ENCODE measurements at regions not wholly inside any gene's neighbourhood (a gene's known extent, or its start where the extent isn't known, plus 50 kb on each side); places are given as distances from the start of the nearest gene placed in this dataset.

DNA sequence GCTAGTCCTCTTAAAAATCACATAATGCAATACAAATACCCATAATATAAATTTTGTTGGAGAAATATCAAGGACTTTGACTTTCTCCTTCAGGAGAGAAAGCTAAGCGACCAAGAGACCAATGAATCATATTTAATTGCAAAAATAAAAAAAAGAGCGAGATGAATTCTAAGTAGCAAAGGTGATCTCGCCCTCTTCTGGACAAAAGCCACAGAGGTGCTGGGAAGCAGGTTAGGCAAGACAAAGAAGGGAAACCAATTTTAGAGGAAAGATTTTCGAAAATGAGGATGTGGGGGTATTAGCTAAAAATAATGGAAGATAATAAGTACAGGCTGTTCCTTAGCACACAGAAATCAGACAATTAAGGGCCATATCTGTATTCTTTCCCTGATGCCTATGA lies 111.4 kb upstream of the PLAAT1 start:
- no peak for DNase-seq (ENCODE audit: extremely low spot score)
- POLR2A ChIA-PET: no interaction called here
- CTCF ChIA-PET: interaction anchor here (0.7 kb wide), 1 partner anchor 320 kb away, joined by 4 read pairs; no protein-coding TSS in a partner anchor
- TF ChIP-seq SUZ12 (IDR thresholded peaks at IDR 0.05) (no peak), SP1 (IDR thresholded peaks at IDR 0.05) (no peak), TARDBP (IDR thresholded peaks at IDR 0.05) (no peak)

DNA sequence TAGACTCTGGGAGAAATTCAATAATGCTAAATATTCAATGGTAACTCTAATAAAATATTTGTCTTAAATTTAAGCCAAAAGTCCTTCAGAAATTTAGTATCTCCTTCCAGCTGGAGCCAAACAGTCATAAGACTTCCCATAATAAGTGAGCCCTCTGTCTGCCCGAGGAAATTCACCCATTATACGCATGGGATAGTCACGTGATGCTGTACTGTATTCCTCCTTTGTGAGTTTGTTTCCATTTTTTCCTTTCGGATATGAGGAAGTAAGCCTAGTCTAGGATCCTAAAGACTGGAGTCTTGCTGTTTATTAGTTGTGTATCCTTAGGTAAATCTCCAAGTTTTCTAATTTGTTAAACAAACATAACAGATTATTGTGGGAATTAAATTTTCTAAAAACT lies 110.4 kb upstream of the PLAAT1 start:
- CTCF ChIA-PET: no interaction called here
- POLR2A ChIA-PET: no interaction called here
- no peak for TF ChIP-seq ELF4 (IDR thresholded peaks at IDR 0.05)
- no peak for TF ChIP-seq FOXA1 (IDR thresholded peaks at IDR 0.05)
- TF ChIP-seq ZNF384 (IDR thresholded peaks at IDR 0.05): no peak
- DNase-seq (ENCODE audit: extremely low spot score): no peak

GRCh38 chr3:193132241-193132640 lies 108.8 kb upstream of the PLAAT1 start:
- DNase-seq (ENCODE audit: extremely low spot score): no peak
- ChIA-PET CTCF (no interaction called here), POLR2A (no interaction called here)
- no peak for TF ChIP-seq NFRKB (IDR thresholded peaks at IDR 0.05)
- TF ChIP-seq FOXK2 (IDR thresholded peaks at IDR 0.05): no peak
- TF ChIP-seq ELF4 (IDR thresholded peaks at IDR 0.05): no peak
- no peak for TF ChIP-seq FOXM1 (IDR thresholded peaks at IDR 0.05; ENCODE audit: borderline replicate concordance)
- no peak for TF ChIP-seq SP1 (IDR thresholded peaks at IDR 0.05)
- no peak for TF ChIP-seq BHLHE40 (IDR thresholded peaks at IDR 0.05; ENCODE audit: borderline replicate concordance)
- TF ChIP-seq TARDBP (IDR thresholded peaks at IDR 0.05): no peak
- TF ChIP-seq HDGF (IDR thresholded peaks at IDR 0.05; ENCODE audit: borderline replicate concordance): no peak
- no peak for TF ChIP-seq L3MBTL2 (conservative IDR thresholded peaks at IDR 0.05)
- no peak for TF ChIP-seq SUZ12 (IDR thresholded peaks at IDR 0.05)

- no peak for DNase-seq (ENCODE audit: extremely low spot score)
- POLR2A ChIA-PET: no interaction called here
- CTCF ChIA-PET: no interaction called here
- TF ChIP-seq ARNT (IDR thresholded peaks at IDR 0.05) (no peak), SUZ12 (IDR thresholded peaks at IDR 0.05) (no peak), L3MBTL2 (conservative IDR thresholded peaks at IDR 0.05) (no peak)
These were observed 108.1 kb upstream of the PLAAT1 start for GRCh38 chr3:193132964-193133363.

DNA sequence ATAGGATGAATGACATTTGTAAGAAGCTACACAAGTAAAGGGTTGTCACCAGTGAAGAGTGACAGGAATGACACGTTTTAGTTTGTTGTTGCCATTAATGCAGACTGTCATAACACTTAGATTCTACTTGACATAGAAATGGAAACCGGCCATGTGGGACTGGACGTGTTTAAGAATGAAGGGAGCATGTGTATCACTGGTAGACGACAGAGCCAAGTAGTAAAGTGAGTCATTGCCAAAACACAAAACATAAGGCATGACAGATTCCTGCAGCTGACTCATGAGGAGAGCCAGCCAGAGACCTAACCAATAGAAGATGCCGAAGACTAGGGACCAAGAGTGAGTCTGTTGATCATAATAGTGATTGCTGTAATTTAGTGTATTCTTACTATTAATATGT lies 106.2 kb upstream of the PLAAT1 start:
- no peak for DNase-seq (ENCODE audit: extremely low spot score)
- CTCF ChIA-PET: no interaction called here
- TF ChIP-seq ELF4 (IDR thresholded peaks at IDR 0.05): no peak
- TF ChIP-seq SP1 (IDR thresholded peaks at IDR 0.05): no peak
- no peak for TF ChIP-seq CTBP1 (IDR thresholded peaks at IDR 0.05; ENCODE audit: borderline replicate concordance)
- TF ChIP-seq, protein P1, sequence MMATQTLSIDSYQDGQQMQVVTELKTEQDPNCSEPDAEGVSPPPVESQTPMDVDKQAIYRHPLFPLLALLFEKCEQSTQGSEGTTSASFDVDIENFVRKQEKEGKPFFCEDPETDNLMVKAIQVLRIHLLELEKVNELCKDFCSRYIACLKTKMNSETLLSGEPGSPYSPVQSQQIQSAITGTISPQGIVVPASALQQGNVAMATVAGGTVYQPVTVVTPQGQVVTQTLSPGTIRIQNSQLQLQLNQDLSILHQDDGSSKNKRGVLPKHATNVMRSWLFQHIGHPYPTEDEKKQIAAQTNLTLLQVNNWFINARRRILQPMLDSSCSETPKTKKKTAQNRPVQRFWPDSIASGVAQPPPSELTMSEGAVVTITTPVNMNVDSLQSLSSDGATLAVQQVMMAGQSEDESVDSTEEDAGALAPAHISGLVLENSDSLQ (IDR thresholded peaks at IDR 0.05): no peak
- no peak for TF ChIP-seq FOXA1 (IDR thresholded peaks at IDR 0.05)
- no peak for TF ChIP-seq L3MBTL2 (conservative IDR thresholded peaks at IDR 0.05)
- no peak for TF ChIP-seq BHLHE40 (IDR thresholded peaks at IDR 0.05; ENCODE audit: borderline replicate concordance)
- TF ChIP-seq NFRKB (IDR thresholded peaks at IDR 0.05): no peak
- TF ChIP-seq FOXM1 (IDR thresholded peaks at IDR 0.05; ENCODE audit: borderline replicate concordance): no peak
- no peak for TF ChIP-seq HDGF (IDR thresholded peaks at IDR 0.05; ENCODE audit: borderline replicate concordance)
- POLR2A ChIA-PET: no interaction called here

DNA sequence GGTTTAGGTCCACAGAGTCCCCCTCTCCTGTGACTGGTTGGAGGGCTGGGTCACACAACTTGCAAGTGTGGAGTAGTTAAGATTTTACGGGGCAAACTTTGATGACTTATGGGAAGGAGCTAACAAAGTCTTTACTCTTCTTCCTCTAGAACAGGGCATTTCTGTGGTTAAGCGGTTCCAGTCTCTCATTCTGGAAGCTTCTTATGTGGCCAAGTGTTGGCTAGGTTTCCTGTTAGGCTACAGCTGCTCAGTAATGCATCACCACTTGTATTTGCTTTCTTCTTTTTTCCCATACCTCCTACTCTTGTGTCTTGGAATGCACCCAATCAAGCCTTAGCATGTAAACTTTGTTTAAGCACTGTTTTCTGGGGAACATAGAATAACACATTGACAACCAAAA lies 100.6 kb upstream of the PLAAT1 start:
- no peak for DNase-seq (ENCODE audit: extremely low spot score)
- no peak for TF ChIP-seq FOXM1 (IDR thresholded peaks at IDR 0.05; ENCODE audit: borderline replicate concordance)
- no peak for TF ChIP-seq ELF4 (IDR thresholded peaks at IDR 0.05)
- TF ChIP-seq NFRKB (IDR thresholded peaks at IDR 0.05): no peak
- TF ChIP-seq CTBP1 (IDR thresholded peaks at IDR 0.05; ENCODE audit: borderline replicate concordance): no peak
- no peak for TF ChIP-seq BHLHE40 (IDR thresholded peaks at IDR 0.05; ENCODE audit: borderline replicate concordance)
- TF ChIP-seq FOXK2 (IDR thresholded peaks at IDR 0.05): no peak
- TF ChIP-seq ZNF384 (IDR thresholded peaks at IDR 0.05): no peak
- no peak for TF ChIP-seq FOXA1 (IDR thresholded peaks at IDR 0.05)
- no peak for TF ChIP-seq TARDBP (IDR thresholded peaks at IDR 0.05)
- no peak for TF ChIP-seq ARNT (IDR thresholded peaks at IDR 0.05)
- TF ChIP-seq L3MBTL2 (conservative IDR thresholded peaks at IDR 0.05): no peak
- no peak for TF ChIP-seq HDGF (IDR thresholded peaks at IDR 0.05; ENCODE audit: borderline replicate concordance)

GRCh38 chr3:193145248-193145647 lies 95.8 kb upstream of the PLAAT1 start:
- TF ChIP-seq LEF1 (IDR thresholded peaks at IDR 0.05; ENCODE audit: borderline replicate concordance) (no peak), FOXA1 (IDR thresholded peaks at IDR 0.05) (no peak), ELF4 (IDR thresholded peaks at IDR 0.05) (no peak), BHLHE40 (IDR thresholded peaks at IDR 0.05; ENCODE audit: borderline replicate concordance) (no peak)
- no peak for DNase-seq (ENCODE audit: extremely low spot score)
- CTCF ChIA-PET: interaction anchor here (0.6 kb wide), 1 partner anchor 190 kb away, joined by 3 read pairs; no protein-coding TSS in a partner anchor
- POLR2A ChIA-PET: no interaction called here

More for the DNA sequence above, 100.6 kb upstream of the PLAAT1 start:
- ChIA-PET CTCF (no interaction called here), POLR2A (no interaction called here)

- CTCF ChIA-PET: no interaction called here
- TF ChIP-seq BHLHE40 (IDR thresholded peaks at IDR 0.05; ENCODE audit: borderline replicate concordance): no peak
- TF ChIP-seq CTBP1 (IDR thresholded peaks at IDR 0.05; ENCODE audit: borderline replicate concordance): no peak
- TF ChIP-seq SUZ12 (IDR thresholded peaks at IDR 0.05): no peak
- TF ChIP-seq FOXM1 (IDR thresholded peaks at IDR 0.05; ENCODE audit: borderline replicate concordance): no peak
- no peak for TF ChIP-seq SP1 (IDR thresholded peaks at IDR 0.05)
- TF ChIP-seq L3MBTL2 (conservative IDR thresholded peaks at IDR 0.05): no peak
- TF ChIP-seq ARNT (IDR thresholded peaks at IDR 0.05): no peak
- TF ChIP-seq NFRKB (IDR thresholded peaks at IDR 0.05): no peak
- TF ChIP-seq, protein P1 (IDR thresholded peaks at IDR 0.05): no peak
- no peak for TF ChIP-seq TARDBP (IDR thresholded peaks at IDR 0.05)
- TF ChIP-seq HDGF (IDR thresholded peaks at IDR 0.05; ENCODE audit: borderline replicate concordance): no peak
- no peak for DNase-seq (ENCODE audit: extremely low spot score)
- POLR2A ChIA-PET: no interaction called here
These were observed 92.1 kb upstream of the PLAAT1 start for GRCh38 chr3:193148688-193149473.

Data from HEK293T (cell line).